Islet of Langerhans (tissue), 1 donor: ENCODE measurements at regions not wholly inside any gene's neighbourhood (a gene's known extent, or its start where the extent isn't known, plus 50 kb on each side); places are given as distances from the start of the nearest gene placed in this dataset.

Experiments used
- FAIRE-seq: peaks from one replicate; lab custom pipeline; 2011; peaks lifted over from hg19 to GRCh38; lab: Jason Lieb, UNC

GRCh38 chr6:106035655-106036054, 50.5 kb upstream of the PRDM1 start:
- peak; percentile 70 for FAIRE-seq

GRCh38 chr6:106033806-106034205, 52.3 kb upstream of the PRDM1 start:
- FAIRE-seq, result no peak

DNA sequence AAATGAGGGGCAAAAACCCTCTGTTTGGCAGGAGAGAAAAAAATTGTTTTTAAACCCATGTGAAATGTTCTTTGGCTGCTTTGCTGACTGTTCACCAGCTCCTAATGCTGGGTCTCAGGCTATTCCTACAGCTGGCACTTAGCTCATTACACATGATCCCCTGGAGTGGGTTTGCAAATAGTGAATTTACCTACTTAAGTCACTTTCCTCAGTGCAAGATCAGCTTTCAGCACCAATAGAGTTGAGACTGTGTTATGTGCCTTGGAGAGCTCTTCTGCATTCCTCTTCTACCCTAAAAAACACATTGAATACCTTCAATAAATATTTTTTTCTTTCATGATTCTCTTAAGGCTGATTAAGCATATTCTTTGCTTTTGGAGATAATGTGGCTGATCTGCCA, 58.4 kb upstream of the PRDM1 start:
- FAIRE-seq, result no peak

DNA sequence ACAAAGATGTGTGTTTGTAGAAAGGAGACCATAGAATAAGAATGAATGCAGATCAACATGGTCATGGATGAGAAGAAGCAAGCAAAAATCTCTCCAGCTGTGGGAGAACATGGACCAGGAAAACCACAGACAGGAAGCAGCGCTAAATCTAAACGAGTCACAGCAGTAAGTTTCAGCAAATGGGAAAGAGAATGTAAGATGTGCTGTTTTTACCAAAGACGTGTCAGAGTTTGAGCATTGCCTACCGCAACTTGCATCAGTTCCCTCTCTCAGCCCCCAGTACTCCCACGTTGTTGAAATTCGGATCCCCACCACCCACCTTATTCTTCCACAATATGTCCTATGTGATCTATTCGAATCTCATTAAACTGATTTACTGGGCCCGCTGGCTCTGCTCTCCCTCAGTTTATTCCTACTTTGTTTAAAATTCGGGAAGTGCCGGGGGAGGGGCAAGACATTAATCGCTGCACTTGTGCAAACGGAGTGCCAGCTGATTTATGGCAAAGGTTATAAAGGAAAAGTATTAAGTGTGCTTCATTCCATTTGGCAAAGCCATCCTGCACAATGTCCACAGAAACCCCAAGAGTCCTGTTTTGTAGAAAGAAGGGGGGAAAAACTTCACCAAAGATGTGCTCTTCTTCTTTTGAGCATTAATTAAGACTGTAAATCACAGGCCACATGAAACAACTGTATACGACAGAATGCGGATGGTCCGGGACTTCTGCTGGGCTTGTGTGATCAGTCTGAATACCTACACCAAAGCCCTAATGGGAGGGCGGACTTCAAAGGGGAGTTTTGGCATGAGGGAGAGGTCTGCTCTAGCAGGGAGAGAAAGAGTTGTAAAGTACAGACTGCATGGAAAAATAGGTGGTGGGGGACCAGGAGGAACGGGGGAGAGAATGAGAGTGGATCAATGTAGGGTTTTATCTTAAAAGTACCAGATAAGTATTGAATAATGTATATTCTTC, 59.1 kb upstream of the PRDM1 start:
- FAIRE-seq, result no peak

GRCh38 chr6:106025655-106026054, 60.5 kb upstream of the PRDM1 start:
- no peak for FAIRE-seq

DNA sequence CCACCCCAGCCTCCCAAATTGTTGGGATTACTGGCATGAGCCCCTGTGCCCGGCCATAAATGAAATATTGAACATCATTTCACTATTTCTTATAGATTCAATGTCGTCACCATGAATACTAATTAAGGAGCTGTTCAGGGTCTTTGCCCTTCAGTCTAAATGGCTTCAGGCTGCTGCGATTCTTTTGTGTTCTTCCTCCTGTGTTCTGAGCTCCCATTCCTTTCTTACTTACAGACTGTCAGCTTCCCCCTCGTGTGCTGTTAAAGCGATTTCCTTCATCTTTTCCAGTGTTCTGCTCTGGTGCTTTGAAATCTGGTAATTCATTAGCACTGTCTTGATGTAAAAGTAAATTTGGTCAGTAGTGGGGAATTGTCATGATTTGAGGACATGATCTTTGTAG, 63.3 kb upstream of the PRDM1 start:
- no peak for FAIRE-seq

DNA sequence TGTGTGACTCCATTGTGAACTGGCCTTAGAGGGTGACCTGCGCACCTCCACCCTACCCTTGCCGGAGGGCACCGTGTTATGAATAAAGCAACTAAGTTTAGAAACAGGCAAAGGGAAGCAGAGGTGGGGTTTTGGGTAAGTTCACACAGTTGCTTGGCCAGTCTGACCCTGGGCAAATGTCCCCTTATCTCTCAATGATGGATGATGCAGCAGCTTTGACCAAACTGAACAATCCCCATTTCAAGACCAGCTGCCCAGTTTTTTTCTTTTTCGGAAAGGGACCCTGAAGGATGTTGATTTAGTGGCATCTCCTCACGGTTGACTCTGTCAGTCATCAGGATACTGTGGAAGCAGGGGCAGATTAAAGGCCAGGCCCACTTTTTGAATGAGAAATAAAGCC, 68.7 kb upstream of the PRDM1 start:
- no peak for FAIRE-seq

- no peak for FAIRE-seq
These were observed 71.2 kb upstream of the PRDM1 start for GRCh38 chr6:106014955-106015354.

GRCh38 chr6:106011476-106011875, 74.7 kb upstream of the PRDM1 start:
- FAIRE-seq, result no peak

DNA sequence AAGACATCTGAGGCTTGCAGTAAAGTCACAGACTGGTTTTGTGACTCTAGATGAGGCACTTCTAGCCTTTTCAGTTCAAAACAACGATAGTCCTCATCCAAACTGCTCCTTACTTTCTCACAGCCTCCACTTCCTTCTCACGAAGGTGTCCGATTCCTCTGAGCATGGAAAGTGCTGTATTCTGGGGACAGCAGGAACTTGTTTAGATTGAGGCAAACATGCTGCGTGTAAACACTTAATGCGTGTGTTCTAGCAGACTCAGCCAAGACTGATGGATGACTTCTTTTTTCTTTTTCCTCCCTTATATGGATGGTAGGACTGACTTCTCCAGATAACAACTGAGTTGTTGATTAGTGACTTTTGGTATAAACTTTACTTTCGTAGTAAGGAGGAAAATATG, 80.2 kb upstream of the PRDM1 start:
- FAIRE-seq, result no peak

- FAIRE-seq, result no peak
These were observed 81.1 kb upstream of the PRDM1 start for GRCh38 chr6:106005013-106005412.

DNA sequence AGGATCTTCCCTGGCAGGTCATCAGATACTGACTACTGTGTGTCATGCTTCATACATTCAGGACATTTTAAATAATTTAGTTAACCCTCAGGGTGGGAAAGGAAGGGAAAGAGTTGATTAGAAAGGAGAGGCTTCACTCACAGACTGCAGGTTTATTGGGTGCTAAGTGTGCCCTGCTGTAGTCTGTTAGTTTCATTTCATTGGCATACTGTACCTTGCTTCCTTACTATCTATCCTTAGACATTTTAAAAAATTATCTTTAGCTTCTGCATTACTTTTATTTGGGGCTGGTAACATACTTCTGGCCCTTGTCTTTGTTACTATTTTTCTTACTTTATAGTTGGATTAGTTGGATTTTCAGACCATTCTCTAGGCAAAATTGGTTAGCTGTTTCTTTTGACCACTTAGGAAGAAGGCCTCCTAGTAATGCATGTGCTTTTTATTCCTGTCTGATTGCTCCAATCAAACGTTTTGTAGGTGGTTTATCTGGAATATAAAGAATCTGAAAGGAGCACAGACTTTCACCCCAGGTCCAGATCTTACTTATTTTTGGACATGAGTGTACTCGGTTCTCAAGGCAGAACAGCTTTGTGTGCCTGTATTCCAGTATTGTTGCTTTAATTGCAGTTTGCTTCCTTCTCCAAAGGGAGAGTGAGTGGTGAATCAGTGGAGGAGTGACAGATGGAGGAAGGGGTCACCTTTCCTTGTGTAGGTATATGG, 82.7 kb upstream of the PRDM1 start:
- no peak for FAIRE-seq

- FAIRE-seq, result no peak
These were observed 84.1 kb upstream of the PRDM1 start for GRCh38 chr6:106002005-106002404.

DNA sequence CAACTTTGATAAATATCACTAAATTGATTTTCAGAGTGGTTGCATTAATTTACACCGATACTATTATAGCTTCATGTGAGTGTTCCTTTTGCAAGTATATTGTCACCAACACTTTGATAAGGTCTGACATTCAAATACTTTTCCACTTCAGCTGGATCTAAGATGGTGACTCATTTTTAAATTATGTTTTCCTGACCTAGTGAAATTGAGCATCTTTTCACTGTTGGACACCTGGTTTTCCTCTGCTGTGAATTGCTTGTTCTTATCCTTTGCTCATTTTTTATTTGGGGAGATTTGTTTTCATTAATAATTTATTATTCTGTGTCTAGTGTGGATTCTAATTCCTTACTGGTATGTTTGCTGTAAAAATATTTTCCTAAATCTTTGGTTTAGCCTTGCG, 85.2 kb upstream of the PRDM1 start:
- peak; percentile 36 for FAIRE-seq

GRCh38 chr6:105997482-105997881, 88.7 kb upstream of the PRDM1 start:
- no peak for FAIRE-seq

DNA sequence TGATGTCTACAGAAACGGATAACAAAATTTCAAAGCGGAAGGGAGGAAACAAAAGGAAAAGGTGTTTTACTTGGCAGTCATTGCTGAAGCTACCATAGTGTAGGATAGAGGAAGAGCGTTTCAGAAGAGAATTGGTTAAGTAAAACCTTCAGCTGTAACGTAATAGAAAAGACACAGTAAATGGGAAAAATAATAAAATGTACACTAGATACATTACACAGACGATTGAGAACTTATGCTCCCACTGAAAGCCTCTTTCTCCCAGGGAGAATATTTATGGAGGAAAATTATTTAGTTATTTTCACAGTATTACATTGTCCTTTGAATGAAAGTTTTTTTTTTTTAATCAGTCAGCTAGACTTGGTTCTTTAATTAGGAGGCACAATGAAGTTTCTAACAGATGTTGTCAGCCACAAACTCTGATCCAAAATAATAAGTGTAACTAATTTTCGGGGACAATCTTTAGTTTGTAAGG, 90.7 kb upstream of the PRDM1 start:
- FAIRE-seq, result no peak

GRCh38 chr6:105994591-105995390, 91.3 kb upstream of the PRDM1 start:
- no peak for FAIRE-seq

- FAIRE-seq, result no peak
These were observed 92.0 kb upstream of the PRDM1 start for GRCh38 chr6:105994118-105994590.

DNA sequence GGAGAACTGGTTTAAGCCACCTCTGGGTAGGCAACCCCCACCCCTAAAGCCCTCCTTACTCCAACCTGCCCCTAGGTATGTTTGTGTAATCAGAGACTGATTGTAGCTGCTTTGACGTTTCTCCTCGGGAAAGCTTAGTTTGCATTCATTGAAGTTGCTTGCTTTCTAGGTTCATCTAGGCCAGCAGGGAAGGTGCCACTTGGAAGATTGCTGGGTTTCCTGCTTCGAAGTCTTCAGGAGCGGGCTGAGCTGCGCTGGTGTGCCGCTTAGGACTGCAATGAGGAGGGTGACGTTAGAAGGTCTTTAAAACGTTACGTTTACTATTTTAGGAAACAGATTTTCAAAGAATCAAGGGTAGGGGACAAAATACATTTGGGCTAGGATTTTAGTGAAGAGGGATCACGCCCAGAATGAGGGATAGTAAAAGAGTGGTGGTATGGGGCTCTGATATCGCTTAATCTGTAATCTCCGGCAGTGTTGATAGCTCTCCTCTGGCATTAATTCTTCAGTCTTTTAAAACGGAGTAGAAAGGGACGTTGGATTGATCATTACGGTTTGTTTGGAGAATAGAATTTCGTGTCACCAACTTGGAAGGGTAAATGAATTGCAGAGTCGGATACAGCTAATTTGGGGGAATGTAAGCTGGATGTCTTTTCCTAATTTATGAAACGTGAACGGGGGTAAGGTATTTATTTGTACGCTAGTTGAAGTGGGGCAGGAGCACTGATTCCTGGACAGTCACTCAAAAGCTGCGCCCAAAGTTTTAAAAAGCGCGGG, 92.6 kb upstream of the PRDM1 start:
- no peak for FAIRE-seq

GRCh38 chr6:105992315-105992961, 93.7 kb upstream of the PRDM1 start:
- no peak for FAIRE-seq
